ENCODE measurements at regions not wholly inside any gene's neighbourhood (a gene's known extent, or its start where the extent isn't known, plus 50 kb on each side); places are given as distances from the start of the nearest gene placed in this dataset.

GRCh38 chr2:56615760-56616159 is 432.0 kb downstream of the CCDC85A start:
- no peak for ATAC-seq
- DNase-seq = no peak

- no peak for ATAC-seq
- no peak for DNase-seq
These were observed 440.4 kb downstream of the CCDC85A start for GRCh38 chr2:56624181-56624580.

- no peak for ATAC-seq
- DNase-seq = no peak
These were observed 443.1 kb downstream of the CCDC85A start for GRCh38 chr2:56626927-56627326.

- ATAC-seq (no peak), DNase-seq (no peak)
These were observed 446.5 kb downstream of the CCDC85A start for GRCh38 chr2:56630286-56630685.

- no peak for DNase-seq
- ATAC-seq = no peak
These were observed 464.2 kb downstream of the CCDC85A start for GRCh38 chr2:56647997-56648396.

- no peak for DNase-seq
- no peak for ATAC-seq
These were observed 465.0 kb downstream of the CCDC85A start for GRCh38 chr2:56648802-56649201.

- ATAC-seq (no peak), DNase-seq (no peak)
These were observed 471.1 kb downstream of the CCDC85A start for GRCh38 chr2:56654936-56655335.

GRCh38 chr2:56656826-56657225 is 473.0 kb downstream of the CCDC85A start:
- no peak for ATAC-seq

GRCh38 chr2:56666777-56667176 is 483.0 kb downstream of the CCDC85A start:
- ATAC-seq = no peak
- DNase-seq = no peak

More at GRCh38 chr2:56656826-56657225, 473.0 kb downstream of the CCDC85A start:
- DNase-seq = no peak

- no peak for DNase-seq
- ATAC-seq = no peak
These were observed 488.3 kb downstream of the CCDC85A start for GRCh38 chr2:56671973-56672569.

GRCh38 chr2:56674084-56674483 is 490.3 kb downstream of the CCDC85A start:
- DNase-seq (no peak), ATAC-seq (no peak)

- DNase-seq (no peak), ATAC-seq (no peak)
These were observed 493.2 kb downstream of the CCDC85A start for GRCh38 chr2:56676966-56677365.

GRCh38 chr2:56680971-56681631 is 497.3 kb downstream of the CCDC85A start:
- ATAC-seq (no peak), DNase-seq (no peak)

GRCh38 chr2:56681659-56682396 is 498.0 kb downstream of the CCDC85A start:
- ATAC-seq (no peak), DNase-seq (no peak)

GRCh38 chr2:56682397-56682760 is 498.6 kb downstream of the CCDC85A start:
- ATAC-seq (no peak), DNase-seq (no peak)

- ATAC-seq (no peak), DNase-seq (no peak)
These were observed 500.5 kb downstream of the CCDC85A start for GRCh38 chr2:56684327-56684726.

- ATAC-seq (no peak), DNase-seq (no peak)
These were observed 501.4 kb downstream of the CCDC85A start for GRCh38 chr2:56685205-56685604.

GRCh38 chr2:56687169-56687568 is 503.4 kb downstream of the CCDC85A start:
- no peak for DNase-seq
- ATAC-seq = no peak

GRCh38 chr2:56688661-56689060 is 504.9 kb downstream of the CCDC85A start:
- ATAC-seq = no peak
- DNase-seq = no peak

GRCh38 chr2:56693501-56693900 is 509.7 kb downstream of the CCDC85A start:
- no peak for ATAC-seq

GRCh38 chr2:56703001-56703400 is 519.2 kb downstream of the CCDC85A start:
- DNase-seq (no peak), ATAC-seq (no peak)

More at GRCh38 chr2:56693501-56693900, 509.7 kb downstream of the CCDC85A start:
- no peak for DNase-seq

- no peak for DNase-seq
- no peak for ATAC-seq
These were observed 521.9 kb downstream of the CCDC85A start for GRCh38 chr2:56705713-56706112.

- DNase-seq (no peak), ATAC-seq (no peak)
These were observed 523.4 kb downstream of the CCDC85A start for GRCh38 chr2:56707218-56707617.

GRCh38 chr2:56707650-56708049 is 523.9 kb downstream of the CCDC85A start:
- no peak for DNase-seq
- ATAC-seq = no peak
